Fibroblast of lung (primary cell): ENCODE measurements at regions not wholly inside any gene's neighbourhood (a gene's known extent, or its start where the extent isn't known, plus 50 kb on each side); places are given as distances from the start of the nearest gene placed in this dataset.

Experiments
- DNase-seq, 2 donors: peaks; one replicate each; pipeline versions ENCODE4 v3.0.0 to v3.0.0-alpha.2; 2010; ENCODE audit warnings: low read depth in 2 of 2
- H2AFZ ChIP-seq: 2 replicates; pipeline ENCODE4 v1.5.1; 2012; ENCODE audit warnings: low read length, control low read depth, inconsistent platforms
- H3K27ac ChIP-seq: 2 replicates; pipeline ENCODE4 v1.5.1; 2011; ENCODE audit warnings: low read length, control low read depth; ENCODE audit not compliant: insufficient read depth
- H3K27me3 ChIP-seq: 2 replicates; pipeline ENCODE4 v1.5.1; 2011; ENCODE audit warnings: mild to moderate bottlenecking, low read length; ENCODE audit not compliant: control insufficient read depth, insufficient read depth
- H3K36me3 ChIP-seq: 2 replicates; pipeline ENCODE4 v1.5.1; 2011; ENCODE audit warnings: low read length; ENCODE audit not compliant: control insufficient read depth, insufficient read depth
- H3K4me1 ChIP-seq: 2 replicates; pipeline ENCODE4 v1.5.1; 2011; ENCODE audit warnings: low read length; ENCODE audit not compliant: control insufficient read depth, insufficient read depth; ENCODE audit errors: extremely low read depth
- H3K4me2 ChIP-seq: 2 replicates; pipeline ENCODE4 v1.5.1; 2011; ENCODE audit warnings: low read length, control low read depth; ENCODE audit not compliant: insufficient read depth; ENCODE audit errors: extremely low read depth
- H3K4me3 ChIP-seq, 4 experiments: fragments of 200-600 bp in 1 of 4; sonication (generic) in 1 of 4; replicated peaks in 1 of 4; 2 replicates each; pipeline ENCODE4 v1.5.1; 2011 to 2016; ENCODE audit warnings: low read length in 4 of 4, low read depth in 3 of 4, mild to moderate bottlenecking in 3 of 4, control low read depth in 2 of 4, inconsistent platforms in 1 of 4, mixed read lengths in 1 of 4; ENCODE audit not compliant: insufficient read depth in 1 of 4; ENCODE audit errors: control extremely low read depth in 1 of 4
- H3K79me2 ChIP-seq: 2 replicates; pipeline ENCODE4 v1.5.1; 2012; ENCODE audit warnings: mild to moderate bottlenecking, low read length, inconsistent platforms; ENCODE audit not compliant: control insufficient read depth, insufficient read depth
- H3K9ac ChIP-seq: 2 replicates; pipeline ENCODE4 v1.5.1; 2011; ENCODE audit warnings: mild to moderate bottlenecking, low read length, control low read depth; ENCODE audit not compliant: insufficient read depth
- H3K9me3 ChIP-seq: 2 replicates; pipeline ENCODE4 v1.5.1; 2012; ENCODE audit warnings: low read depth, low read length; ENCODE audit not compliant: control insufficient read depth, insufficient read depth
- H4K20me1 ChIP-seq: 2 replicates; pipeline ENCODE4 v1.5.1; 2011; ENCODE audit warnings: low read length; ENCODE audit not compliant: control insufficient read depth, insufficient read depth; ENCODE audit errors: extremely low read depth
- CTCF ChIP-seq, 2 donors: IDR thresholded peaks in 1 of 2; conservative IDR thresholded peaks in 1 of 2; 1 replicate in 1 of 2; 2 replicates in 1 of 2; pipeline ENCODE4 v1.5.1; 2011 to 2012; ENCODE audit warnings: low read length in 2 of 2, control low read depth in 1 of 2, inconsistent platforms in 1 of 2, low read depth in 1 of 2, mild to moderate bottlenecking in 1 of 2
- EZH2 ChIP-seq: IDR thresholded peaks from 2 replicates; pipeline ENCODE4 v1.5.1; 2012; ENCODE audit warnings: low read length, control low read depth, mild to moderate bottlenecking; ENCODE audit errors: missing control alignments

DNA sequence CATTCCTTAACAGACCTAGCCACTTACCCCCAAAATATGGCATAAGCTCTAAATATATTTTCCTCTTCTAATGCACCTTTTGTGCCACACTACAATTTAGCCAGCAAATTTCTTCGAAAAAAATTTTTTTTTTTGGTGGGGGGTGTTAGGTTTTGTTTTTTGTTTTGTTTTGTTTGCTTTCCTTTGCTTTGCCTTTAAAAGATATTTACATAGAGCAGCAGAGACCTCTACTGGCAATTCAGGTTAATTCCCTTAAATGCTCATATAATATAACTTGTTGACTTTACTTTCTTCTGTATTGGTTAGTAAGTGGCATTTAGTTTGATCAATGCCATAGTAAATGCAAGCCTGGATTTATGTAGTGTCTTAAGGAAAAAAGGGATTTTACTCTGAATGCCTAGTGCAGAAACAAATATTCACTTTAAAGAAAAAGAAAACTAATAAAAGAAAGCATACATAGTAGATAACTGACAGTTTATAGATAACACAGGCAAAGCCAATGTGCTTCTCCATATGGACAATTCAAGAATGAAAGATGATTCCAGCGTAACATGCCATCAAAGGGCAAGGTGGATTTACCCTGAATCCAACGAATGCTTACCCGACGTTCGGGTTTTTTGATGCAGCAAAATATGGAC lies 1250.6 kb downstream of the GATA3 start:
- Histone ChIP-seq H3K27me3 (no peaks in the 10 kb centered on the region), H3K4me3 (no peak overlapping the region), H3K9ac (no peak overlapping the region), H3K4me2 (no peak overlapping the region), H3K27ac (no peak overlapping the region), H4K20me1 (no peaks in the 10 kb centered on the region), H2AFZ (no peak overlapping the region), H3K9me3 (no peaks in the 10 kb centered on the region), H3K4me1 (no peaks in the 10 kb centered on the region), H3K36me3 (no peaks in the 10 kb centered on the region), H3K79me2 (no peaks in the 10 kb centered on the region)
- DNase-seq, result peak; percentile 11 to 52
- TF ChIP-seq EZH2 (no peak), CTCF (conservative IDR thresholded peaks at IDR 0.05 in 1 of 2, IDR thresholded peaks at IDR 0.05 in 1 of 2; ENCODE audit: low read depth in 1 of 2, low read length in 2 of 2) (peak; percentile 22 to 41)

DNA sequence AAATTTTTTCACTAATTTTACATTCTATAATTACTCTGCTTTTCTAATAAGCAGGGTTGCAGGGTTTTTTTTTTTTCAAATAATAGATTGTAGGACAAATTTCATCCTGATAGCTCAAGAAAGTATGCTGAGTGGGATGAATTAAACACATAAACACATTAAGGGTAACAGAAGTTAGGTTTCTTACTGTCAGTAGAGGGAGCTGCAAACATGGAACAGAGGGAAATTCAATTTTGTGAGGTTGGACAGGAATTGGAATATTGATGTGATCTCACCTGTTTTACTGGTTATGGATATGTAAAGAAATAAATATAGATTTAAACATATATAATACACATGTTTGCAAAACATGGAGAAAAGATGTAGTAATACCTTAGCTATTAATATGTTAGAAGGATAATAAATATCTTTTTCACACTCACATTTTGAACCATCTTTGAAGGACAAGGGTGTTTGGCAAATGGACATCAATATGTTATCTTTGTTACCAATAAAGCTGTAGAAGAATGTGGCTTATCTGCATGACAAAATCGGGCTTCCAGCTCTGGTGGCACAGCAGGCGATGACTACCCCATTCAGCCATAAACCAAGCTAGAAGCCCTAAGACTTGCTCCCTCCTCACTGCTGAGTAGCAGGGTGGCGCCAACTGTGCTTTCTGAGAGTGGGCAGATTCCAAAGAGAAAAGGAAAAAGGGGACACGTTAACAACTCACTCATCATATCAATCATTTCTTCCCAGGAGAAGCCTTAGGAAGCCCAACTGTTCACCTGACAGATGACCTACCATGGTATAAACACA lies 1257.4 kb downstream of the GATA3 start:
- no peak overlapping the region for H3K9ac ChIP-seq
- no peak overlapping the region for H3K4me3 ChIP-seq
- no peak overlapping the region for H3K4me2 ChIP-seq
- no peak overlapping the region for H3K27ac ChIP-seq
- no peaks in the 10 kb centered on the region for H3K4me1 ChIP-seq
- H3K27me3 ChIP-seq, result no peaks in the 10 kb centered on the region
- no peaks in the 10 kb centered on the region for H4K20me1 ChIP-seq
- no peaks in the 10 kb centered on the region for H3K9me3 ChIP-seq
- no peaks in the 10 kb centered on the region for H3K36me3 ChIP-seq
- no peaks in the 10 kb centered on the region for H3K79me2 ChIP-seq
- TF ChIP-seq EZH2 (no peak), CTCF (conservative IDR thresholded peaks at IDR 0.05 in 1 of 2, IDR thresholded peaks at IDR 0.05 in 1 of 2; ENCODE audit: low read depth in 1 of 2, low read length in 2 of 2) (peak; percentile 10 to 40)
- no peak overlapping the region for H2AFZ ChIP-seq
- DNase-seq, result no peak

GRCh38 chr10:9315292-9315691 lies 1260.8 kb downstream of the GATA3 start:
- Histone ChIP-seq H3K4me1 (no peaks in the 10 kb centered on the region), H3K27ac (no peak overlapping the region), H3K9me3 (no peaks in the 10 kb centered on the region), H3K4me3 (no peak overlapping the region), H4K20me1 (no peaks in the 10 kb centered on the region), H3K36me3 (no peaks in the 10 kb centered on the region), H3K27me3 (no peaks in the 10 kb centered on the region), H3K4me2 (no peak overlapping the region), H3K79me2 (no peaks in the 10 kb centered on the region), H2AFZ (no peak overlapping the region), H3K9ac (no peak overlapping the region)
- TF ChIP-seq EZH2 (no peak), CTCF (conservative IDR thresholded peaks at IDR 0.05 in 1 of 2, IDR thresholded peaks at IDR 0.05 in 1 of 2; ENCODE audit: low read depth in 1 of 2, low read length in 2 of 2) (no peak)
- no peak for DNase-seq
